Body of pancreas (tissue), 4 donors: ENCODE measurements at regions not wholly inside any gene's neighbourhood (a gene's known extent, or its start where the extent isn't known, plus 50 kb on each side); places are given as distances from the start of the nearest gene placed in this dataset.

Source experiments
- ATAC-seq: fragments of 150-250 bp; one replicate; pipeline ENCODE4 v1.9.1; 2016
- DNase-seq, 4 donors: peaks; one replicate each; pipeline ENCODE4 v3.0.0-alpha.2; 2019
- H3K27ac ChIP-seq, 4 donors: fragments of 200-600 bp; sonication (generic); 1 replicate in 3 of 4; 2 replicates in 1 of 4; pipeline versions ENCODE4 v1.5.1 to v1.6.1; 2016 to 2019; ENCODE audit warnings: mild to moderate bottlenecking in 1 of 4, mixed read lengths in 1 of 4, moderate library complexity in 1 of 4
- H3K27me3 ChIP-seq, 2 donors: fragments of 200-600 bp; sonication (generic); one replicate each; pipeline ENCODE4 v1.6.0; 2016; ENCODE audit warnings: mild to moderate bottlenecking in 1 of 2
- H3K36me3 ChIP-seq, 2 donors: fragments of 200-600 bp; sonication (generic); replicated peaks in 1 of 2; 2 replicates each; pipeline ENCODE4 v1.5.1; 2016; ENCODE audit warnings: low read depth in 2 of 2; ENCODE audit not compliant: insufficient read depth in 1 of 2
- H3K4me1 ChIP-seq: fragments of 200-600 bp; sonication (generic); one replicate; pipeline ENCODE4 v1.6.0; 2016
- H3K4me3 ChIP-seq, 2 donors: fragments of 200-600 bp; sonication (generic); 1 replicate in 1 of 2; 2 replicates in 1 of 2; pipeline ENCODE4 v1.5.1; 2016 to 2019
- H3K9me3 ChIP-seq, 3 donors: fragments of 200-600 bp; sonication (generic); 1 replicate in 2 of 3; 2 replicates in 1 of 3; pipeline ENCODE4 v1.5.1; 2016
- POLR2A ChIP-seq, 3 donors: fragments of 450-650 bp; IDR thresholded peaks; one replicate each; pipeline ENCODE4 v1.6.1; 2016; ENCODE audit warnings: antibody characterized with exemption in 3 of 3, mild to moderate bottlenecking in 2 of 3
- WGBS, 2 donors: methylation state at CpG; one replicate each; pipeline ENCODE4 v1.1.5; 2017; 5-methylcytosine and 5-hydroxymethylcytosine counted together
- intact Hi-C: fragments of 100-400 bp; cut with DNase I; formaldehyde crosslinking; loops from one replicate; pipeline ENCODE4 v1.15.1; 2023
- TF ChIP-seq, protein P1 (sequence below), 7 experiments: fragments of 450-650 bp in 4 of 7; fragments of 200-600 bp in 3 of 7; sonication (generic) in 3 of 7; IDR thresholded peaks; one replicate each; pipeline ENCODE4 v1.5.1; 2016 to 2019; ENCODE audit warnings: antibody characterized with exemption in 7 of 7

DNA sequence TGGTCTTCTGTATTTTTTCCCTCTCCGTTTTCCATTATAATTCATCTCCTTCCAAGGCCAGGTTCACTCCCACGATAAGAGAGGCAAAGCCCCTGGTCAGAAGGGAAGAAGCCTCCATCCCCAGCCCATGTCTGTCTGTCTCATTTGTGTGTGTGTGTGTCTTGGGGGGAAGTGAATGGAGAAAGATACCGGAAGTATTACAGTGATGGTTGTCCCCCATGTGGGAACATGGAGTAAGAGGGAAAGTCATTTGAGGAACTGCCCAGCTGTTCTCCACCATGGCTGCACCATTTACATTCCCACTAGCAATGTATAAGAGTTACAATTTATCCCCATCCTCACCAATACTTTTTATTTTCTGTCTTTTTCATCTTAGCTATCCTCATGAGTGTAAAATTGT, 113.6 kb upstream of the ATP8B1 start:
- WGBS, 2 donors = 88 to 93% methylated on average over 3 of the region's 3 CpGs
- Histone ChIP-seq H3K4me1 (peaks cover 10% of the 10 kb centered on the region), H3K27me3 (no peaks in the 10 kb centered on the region), H3K9me3 (no peaks in the 10 kb centered on the region), H3K36me3 (no peaks in the 10 kb centered on the region), H3K4me3 (no peak overlapping the region), H3K27ac (peak overlapping the region in 2 of 4 donors; percentile 15 to 54)
- intact Hi-C loops = no loop called here
- ATAC-seq (no peak), DNase-seq (no peak)
- no peak for TF ChIP-seq POLR2A (IDR thresholded peaks at IDR 0.05)
- TF ChIP-seq, protein P1, sequence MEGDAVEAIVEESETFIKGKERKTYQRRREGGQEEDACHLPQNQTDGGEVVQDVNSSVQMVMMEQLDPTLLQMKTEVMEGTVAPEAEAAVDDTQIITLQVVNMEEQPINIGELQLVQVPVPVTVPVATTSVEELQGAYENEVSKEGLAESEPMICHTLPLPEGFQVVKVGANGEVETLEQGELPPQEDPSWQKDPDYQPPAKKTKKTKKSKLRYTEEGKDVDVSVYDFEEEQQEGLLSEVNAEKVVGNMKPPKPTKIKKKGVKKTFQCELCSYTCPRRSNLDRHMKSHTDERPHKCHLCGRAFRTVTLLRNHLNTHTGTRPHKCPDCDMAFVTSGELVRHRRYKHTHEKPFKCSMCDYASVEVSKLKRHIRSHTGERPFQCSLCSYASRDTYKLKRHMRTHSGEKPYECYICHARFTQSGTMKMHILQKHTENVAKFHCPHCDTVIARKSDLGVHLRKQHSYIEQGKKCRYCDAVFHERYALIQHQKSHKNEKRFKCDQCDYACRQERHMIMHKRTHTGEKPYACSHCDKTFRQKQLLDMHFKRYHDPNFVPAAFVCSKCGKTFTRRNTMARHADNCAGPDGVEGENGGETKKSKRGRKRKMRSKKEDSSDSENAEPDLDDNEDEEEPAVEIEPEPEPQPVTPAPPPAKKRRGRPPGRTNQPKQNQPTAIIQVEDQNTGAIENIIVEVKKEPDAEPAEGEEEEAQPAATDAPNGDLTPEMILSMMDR (IDR thresholded peaks at IDR 0.05) = no peak

DNA sequence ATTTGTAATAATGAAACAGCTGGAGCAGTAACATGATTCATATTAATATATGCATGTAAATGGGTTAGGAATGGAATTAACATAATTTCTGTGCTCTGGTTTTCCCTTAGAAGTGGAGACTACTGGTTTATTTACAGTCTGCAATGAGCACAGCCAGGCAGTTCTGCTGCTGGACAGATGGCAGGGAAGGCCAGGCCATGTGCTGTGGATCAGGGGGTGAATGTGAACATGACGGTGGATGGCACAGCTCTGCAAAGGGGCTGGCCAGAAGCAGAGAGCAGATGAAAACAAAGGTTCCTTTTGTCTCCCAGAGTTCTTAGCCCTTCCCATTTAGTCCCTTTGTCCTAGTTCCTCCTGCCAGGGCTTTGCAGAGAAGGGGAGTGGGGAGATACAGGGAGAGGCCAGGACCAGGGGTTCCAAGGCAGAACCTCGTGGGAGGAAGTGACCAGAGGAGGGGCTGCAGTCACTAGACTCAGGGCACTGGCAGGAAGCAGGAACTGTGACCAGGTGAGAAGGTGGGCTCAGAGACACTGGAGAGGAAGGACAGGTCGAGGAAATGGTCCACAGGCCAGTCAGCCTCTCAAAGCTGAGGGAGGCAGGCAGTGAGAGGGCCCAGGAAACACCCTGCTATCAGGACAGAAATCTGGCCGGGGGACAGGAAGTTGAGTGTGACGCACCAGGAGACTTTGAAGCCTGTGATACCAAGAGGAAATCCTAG, 112.9 kb upstream of the ATP8B1 start:
- peak overlapping the region in 2 of 4 donors; percentile 15 to 54 for H3K27ac ChIP-seq
- DNase-seq = peak in 3 of 4 donors; percentile 22 to 24 (median 22)
- peaks cover 10% of the 10 kb centered on the region for H3K4me1 ChIP-seq
- 49 to 62% methylated on average over 5 of the region's 5 CpGs for WGBS, 2 donors
- H3K4me3 ChIP-seq = no peak overlapping the region
- H3K27me3 ChIP-seq = no peaks in the 10 kb centered on the region
- ATAC-seq = peak; percentile 42
- no peaks in the 10 kb centered on the region for H3K9me3 ChIP-seq
- H3K36me3 ChIP-seq = no peaks in the 10 kb centered on the region
- TF ChIP-seq, protein P1 (IDR thresholded peaks at IDR 0.05) = no peak
- TF ChIP-seq POLR2A (IDR thresholded peaks at IDR 0.05) = no peak
- intact Hi-C loops = no loop called here

DNA sequence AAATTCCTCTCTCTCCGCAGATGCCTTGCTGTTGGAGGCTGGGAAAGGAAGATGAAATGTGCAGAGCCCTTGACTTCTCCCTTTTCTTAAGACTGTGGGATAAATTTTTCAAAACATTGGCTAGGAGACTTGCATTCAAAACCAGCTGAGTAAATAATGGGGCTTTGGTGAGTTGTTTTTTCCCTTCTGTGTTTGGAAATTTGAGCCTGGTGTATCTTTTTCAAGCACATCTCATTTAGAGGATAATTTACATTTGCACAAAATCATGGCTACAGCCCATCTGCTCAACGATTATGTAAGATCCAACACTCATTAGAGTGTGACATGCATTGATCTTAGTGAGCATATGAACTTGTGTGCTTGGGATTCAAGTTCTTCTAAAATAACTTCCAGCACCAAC, 112.1 kb upstream of the ATP8B1 start:
- no peaks in the 10 kb centered on the region for H3K27me3 ChIP-seq
- H3K9me3 ChIP-seq = no peaks in the 10 kb centered on the region
- peaks cover 10% of the 10 kb centered on the region for H3K4me1 ChIP-seq
- ATAC-seq (no peak), DNase-seq (no peak)
- no peak for TF ChIP-seq POLR2A (IDR thresholded peaks at IDR 0.05)
- TF ChIP-seq, protein P1 (IDR thresholded peaks at IDR 0.05) = no peak
- no peak overlapping the region for H3K4me3 ChIP-seq
- 52 to 54% methylated on average over 2 of the region's 2 CpGs for WGBS, 2 donors
- no peak overlapping the region for H3K27ac ChIP-seq
- intact Hi-C loops = no loop called here
- no peaks in the 10 kb centered on the region for H3K36me3 ChIP-seq

DNA sequence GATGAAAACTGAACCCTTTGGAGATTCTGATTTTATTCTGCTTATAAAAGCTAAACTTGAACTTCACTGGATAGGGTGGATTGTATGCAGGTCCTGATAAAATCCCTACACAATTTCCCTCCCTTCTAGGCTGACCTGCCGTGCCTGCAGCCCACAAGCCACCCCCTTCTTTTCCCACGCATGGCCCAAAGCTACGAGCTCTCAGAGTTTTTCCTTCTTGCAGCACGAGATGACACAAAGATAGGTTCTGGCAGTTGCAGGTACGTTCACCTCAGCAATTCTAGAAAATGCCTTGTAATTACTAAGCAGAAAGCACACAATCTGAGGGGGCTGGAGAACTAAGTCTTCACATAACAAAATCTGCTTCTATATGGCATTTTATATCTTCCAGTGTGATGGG, 110.6 kb upstream of the ATP8B1 start:
- Histone ChIP-seq H3K27me3 (no peaks in the 10 kb centered on the region), H3K4me1 (peaks cover 10% of the 10 kb centered on the region), H3K27ac (no peak overlapping the region), H3K4me3 (no peak overlapping the region), H3K36me3 (no peaks in the 10 kb centered on the region), H3K9me3 (no peaks in the 10 kb centered on the region)
- WGBS, 2 donors = 89 to 92% methylated on average over 5 of the region's 5 CpGs
- TF ChIP-seq POLR2A (IDR thresholded peaks at IDR 0.05) = no peak
- TF ChIP-seq, protein P1 (IDR thresholded peaks at IDR 0.05) = no peak
- ATAC-seq (no peak), DNase-seq (no peak)
- intact Hi-C loops = no loop called here

DNA sequence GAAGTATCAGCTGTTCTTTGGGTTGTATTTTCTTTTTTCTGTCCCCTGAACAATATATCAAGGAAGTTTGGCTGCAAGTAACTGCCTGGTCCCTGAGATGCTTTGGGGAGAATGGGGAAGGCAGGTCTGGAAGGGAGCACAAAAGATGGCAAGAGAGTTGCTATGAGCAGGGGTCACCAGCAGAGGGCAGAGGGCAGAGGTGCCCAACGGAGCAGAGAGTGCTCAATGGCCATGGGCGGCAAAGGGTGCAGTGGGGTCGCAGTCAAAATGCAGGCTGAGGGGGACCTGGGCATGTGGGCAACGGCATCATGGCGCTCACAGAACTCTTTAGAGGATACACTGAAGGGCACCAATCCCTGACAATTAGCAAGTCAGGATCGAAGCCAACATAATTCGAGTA, 107.7 kb upstream of the ATP8B1 start:
- DNase-seq (no peak), ATAC-seq (no peak)
- H3K27me3 ChIP-seq = no peaks in the 10 kb centered on the region
- no peaks in the 10 kb centered on the region for H3K36me3 ChIP-seq
- no peak overlapping the region for H3K4me3 ChIP-seq
- H3K9me3 ChIP-seq = no peaks in the 10 kb centered on the region
- peaks cover 6% of the 10 kb centered on the region for H3K4me1 ChIP-seq
- TF ChIP-seq, protein P1 (IDR thresholded peaks at IDR 0.05) = peak in 1 of 7 experiments; percentile 9
- no peak for TF ChIP-seq POLR2A (IDR thresholded peaks at IDR 0.05)
- intact Hi-C loops = no loop called here
- H3K27ac ChIP-seq = no peak overlapping the region
- 86% methylated on average over 7 of the region's 7 CpGs for WGBS, 2 donors
